Parathyroid adenoma (tissue), 2 donors: ENCODE measurements at regions not wholly inside any gene's neighbourhood (a gene's known extent, or its start where the extent isn't known, plus 50 kb on each side); places are given as distances from the start of the nearest gene placed in this dataset.

Experiments
- H2AFZ ChIP-seq: fragments of 300-600 bp; sonication (generic); one replicate; pipeline ENCODE4 v1.7.0; 2017; ENCODE audit warnings: antibody characterized with exemption, mild to moderate bottlenecking
- H3K27ac ChIP-seq: fragments of 300-600 bp; sonication (generic); one replicate; pipeline ENCODE4 v1.7.0; 2017
- H3K27me3 ChIP-seq: fragments of 300-600 bp; sonication (generic); one replicate; pipeline ENCODE4 v1.7.0; 2017; ENCODE audit warnings: low read length; ENCODE audit not compliant: control insufficient read depth, insufficient read depth
- H3K36me3 ChIP-seq: fragments of 300-600 bp; sonication (generic); one replicate; pipeline ENCODE4 v1.7.0; 2017; ENCODE audit warnings: low read length; ENCODE audit not compliant: control insufficient read depth, insufficient read depth
- H3K4me1 ChIP-seq: fragments of 300-600 bp; sonication (generic); one replicate; pipeline ENCODE4 v1.7.0; 2017; ENCODE audit warnings: control low read depth
- H3K4me2 ChIP-seq: fragments of 300-600 bp; sonication (generic); one replicate; pipeline ENCODE4 v1.7.0; 2017; ENCODE audit warnings: low read length
- H3K4me3 ChIP-seq: fragments of 300-600 bp; sonication (generic); one replicate; pipeline ENCODE4 v1.7.0; 2017; ENCODE audit warnings: low read depth, low read length
- H3K79me2 ChIP-seq: fragments of 300-600 bp; sonication (generic); one replicate; pipeline ENCODE4 v1.7.0; 2017; ENCODE audit warnings: control low read depth
- H3K9ac ChIP-seq: fragments of 300-600 bp; sonication (generic); one replicate; pipeline ENCODE4 v1.7.0; 2017; ENCODE audit warnings: mild to moderate bottlenecking
- H3K9me3 ChIP-seq: fragments of 300-600 bp; sonication (generic); one replicate; pipeline ENCODE4 v1.7.0; 2017; ENCODE audit warnings: low read length; ENCODE audit not compliant: control insufficient read depth
- CTCF ChIP-seq: fragments of 300-600 bp; sonication (generic); IDR thresholded peaks from one replicate; pipeline ENCODE4 v1.7.0; 2017; ENCODE audit warnings: antibody characterized with exemption, mild to moderate bottlenecking
- donor health status: primary hyperparathyroidism.

- no peak overlapping the region for H2AFZ ChIP-seq
- H3K27me3 ChIP-seq, result no peaks in the 10 kb centered on the region
- H3K27ac ChIP-seq, result no peak overlapping the region
- H3K9ac ChIP-seq, result no peak overlapping the region
- no peaks in the 10 kb centered on the region for H3K79me2 ChIP-seq
- H3K9me3 ChIP-seq, result no peaks in the 10 kb centered on the region
- TF ChIP-seq CTCF, result no peak
- no peak overlapping the region for H3K4me2 ChIP-seq
- H3K36me3 ChIP-seq, result no peaks in the 10 kb centered on the region
- H3K4me1 ChIP-seq, result no peaks in the 10 kb centered on the region
- H3K4me3 ChIP-seq, result no peak overlapping the region
Observed at GRCh38 chr2:599601-600000, 77.6 kb downstream of the TMEM18 start.

GRCh38 chr2:598058-598802 is 79.0 kb downstream of the TMEM18 start:
- Histone ChIP-seq H3K9me3 (no peaks in the 10 kb centered on the region), H3K79me2 (no peaks in the 10 kb centered on the region), H3K9ac (no peak overlapping the region), H3K4me1 (no peaks in the 10 kb centered on the region), H3K36me3 (no peaks in the 10 kb centered on the region), H3K4me3 (no peak overlapping the region), H3K27me3 (no peaks in the 10 kb centered on the region), H3K27ac (no peak overlapping the region), H3K4me2 (no peak overlapping the region), H2AFZ (no peak overlapping the region)
- no peak for TF ChIP-seq CTCF

GRCh38 chr2:595831-596592 is 81.2 kb downstream of the TMEM18 start:
- TF ChIP-seq CTCF, result no peak
- Histone ChIP-seq H3K36me3 (no peaks in the 10 kb centered on the region), H3K4me2 (no peak overlapping the region), H2AFZ (no peak overlapping the region), H3K4me1 (no peaks in the 10 kb centered on the region), H3K4me3 (no peak overlapping the region), H3K9me3 (no peaks in the 10 kb centered on the region), H3K27me3 (no peaks in the 10 kb centered on the region), H3K27ac (no peak overlapping the region), H3K79me2 (no peaks in the 10 kb centered on the region), H3K9ac (no peak overlapping the region)

- H3K4me2 ChIP-seq, result no peak overlapping the region
- H3K9ac ChIP-seq, result no peak overlapping the region
- H2AFZ ChIP-seq, result no peak overlapping the region
- no peaks in the 10 kb centered on the region for H3K79me2 ChIP-seq
- H3K27ac ChIP-seq, result no peak overlapping the region
- H3K36me3 ChIP-seq, result no peaks in the 10 kb centered on the region
- no peak for TF ChIP-seq CTCF
- H3K4me1 ChIP-seq, result no peaks in the 10 kb centered on the region
- H3K4me3 ChIP-seq, result no peak overlapping the region
- H3K27me3 ChIP-seq, result no peaks in the 10 kb centered on the region
- H3K9me3 ChIP-seq, result no peaks in the 10 kb centered on the region
Observed at GRCh38 chr2:595141-595815, 81.9 kb downstream of the TMEM18 start.
